ENCODE measurements at regions not wholly inside any gene's neighbourhood (a gene's known extent, or its start where the extent isn't known, plus 50 kb on each side); places are given as distances from the start of the nearest gene placed in this dataset.

DNA sequence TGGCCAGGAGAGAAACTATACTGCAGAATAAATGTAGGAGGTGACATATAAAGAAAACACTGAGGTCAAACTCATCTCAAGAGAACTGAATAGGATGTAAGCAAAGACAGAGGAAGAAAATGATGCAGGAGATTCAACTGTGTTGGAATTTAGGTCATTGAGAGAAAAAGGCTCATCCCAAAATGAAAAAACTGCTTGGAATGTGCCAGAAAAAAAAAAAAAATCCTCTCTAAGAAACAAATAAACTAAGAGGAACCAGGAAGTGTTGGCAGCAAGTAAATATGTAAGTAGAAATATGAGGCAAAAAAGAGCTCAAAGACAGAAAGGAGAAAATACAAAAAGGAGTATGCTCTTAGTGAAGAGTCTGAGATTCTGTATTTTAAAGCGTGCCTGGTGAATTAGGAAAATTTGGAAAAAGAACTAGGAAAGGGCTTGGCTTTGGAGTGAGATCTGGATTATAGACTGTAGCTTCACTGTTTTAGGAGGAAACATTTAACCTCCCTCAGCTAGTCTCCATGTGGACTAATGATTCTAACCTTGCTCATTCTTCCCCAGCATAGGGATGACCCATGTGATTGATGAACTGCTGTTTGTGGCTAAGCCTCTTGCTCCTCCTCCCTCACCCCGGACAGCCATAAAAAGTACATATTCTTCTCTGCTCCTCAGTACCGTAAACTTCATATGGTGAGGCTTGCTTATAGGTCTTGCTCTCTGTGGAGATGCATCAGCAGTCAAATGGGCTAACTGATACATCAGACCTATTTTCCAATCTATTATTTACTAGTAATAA lies 185.6 kb upstream of the POU5F2 start:
- no peak for DNase-seq

DNA sequence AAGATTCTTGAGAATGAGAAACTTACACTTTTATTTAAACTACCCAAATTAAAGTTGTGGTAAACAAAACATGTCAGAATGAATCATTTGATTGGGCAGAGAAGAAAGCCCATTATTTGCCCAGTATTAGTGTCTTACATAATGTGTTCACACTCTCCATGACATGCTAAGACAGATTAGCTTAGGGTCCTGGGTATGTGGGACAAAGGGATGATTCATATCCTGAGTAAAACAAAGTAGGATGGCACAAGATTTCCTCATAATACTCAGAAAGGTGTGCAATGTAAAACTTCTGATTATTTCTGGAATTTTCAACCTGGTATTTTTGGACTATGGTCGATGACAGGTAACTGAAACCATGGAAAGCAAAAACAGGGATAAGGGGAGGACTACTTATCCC lies 183.9 kb upstream of the POU5F2 start:
- DNase-seq: no peak

- DNase-seq: no peak
These were observed 183.2 kb upstream of the POU5F2 start for GRCh38 chr5:93924628-93925027.

DNA sequence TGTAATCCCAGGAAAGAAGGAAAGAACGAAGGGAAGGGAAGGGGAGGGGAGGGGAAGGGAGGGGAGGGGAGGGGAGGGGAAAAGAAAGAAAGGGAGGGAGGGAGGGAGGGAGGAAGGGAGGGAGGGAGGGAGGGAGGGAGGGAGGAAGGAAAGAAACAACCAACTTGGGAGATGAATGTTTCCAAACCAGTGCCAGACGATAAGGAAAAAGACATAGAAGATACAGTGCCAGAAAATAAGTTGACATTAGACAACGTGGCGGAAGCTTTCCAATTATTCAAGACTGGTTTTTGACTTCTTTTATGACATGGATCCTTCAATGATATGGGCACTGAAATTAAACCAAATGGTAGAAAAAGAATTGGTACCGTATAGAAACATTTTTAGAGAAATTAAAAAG lies 181.2 kb upstream of the POU5F2 start:
- no peak for DNase-seq

- DNase-seq: no peak
These were observed 179.6 kb upstream of the POU5F2 start for GRCh38 chr5:93921001-93921400.

DNA sequence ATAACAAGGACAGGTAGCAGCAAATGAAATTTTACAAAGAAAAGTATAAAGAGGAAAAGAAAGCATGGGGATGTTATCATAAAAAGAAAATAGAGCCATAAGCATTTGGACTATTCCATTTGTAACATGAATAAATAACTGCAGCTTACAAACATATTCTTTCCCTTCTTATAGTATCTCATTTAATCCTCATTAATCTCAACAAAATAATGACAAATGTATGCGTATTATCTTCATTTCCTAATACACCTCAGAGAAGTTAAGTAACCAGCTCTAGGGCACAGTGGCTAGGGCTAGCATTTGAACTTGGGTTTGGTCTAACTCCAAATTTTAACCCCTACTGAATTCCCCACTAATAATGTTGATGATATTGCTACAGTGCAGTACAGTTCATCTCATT lies 175.5 kb upstream of the POU5F2 start:
- DNase-seq: no peak

- DNase-seq: no peak
These were observed 173.7 kb upstream of the POU5F2 start for GRCh38 chr5:93915142-93915553.

- peak; percentile 77 for DNase-seq
These were observed 170.2 kb upstream of the POU5F2 start for GRCh38 chr5:93911609-93912008.

GRCh38 chr5:93909356-93909755 lies 168.0 kb upstream of the POU5F2 start:
- DNase-seq: peak; percentile 85

GRCh38 chr5:93904917-93905316 lies 163.5 kb upstream of the POU5F2 start:
- no peak for DNase-seq

GRCh38 chr5:93902288-93902687 lies 160.9 kb upstream of the POU5F2 start:
- no peak for DNase-seq

DNA sequence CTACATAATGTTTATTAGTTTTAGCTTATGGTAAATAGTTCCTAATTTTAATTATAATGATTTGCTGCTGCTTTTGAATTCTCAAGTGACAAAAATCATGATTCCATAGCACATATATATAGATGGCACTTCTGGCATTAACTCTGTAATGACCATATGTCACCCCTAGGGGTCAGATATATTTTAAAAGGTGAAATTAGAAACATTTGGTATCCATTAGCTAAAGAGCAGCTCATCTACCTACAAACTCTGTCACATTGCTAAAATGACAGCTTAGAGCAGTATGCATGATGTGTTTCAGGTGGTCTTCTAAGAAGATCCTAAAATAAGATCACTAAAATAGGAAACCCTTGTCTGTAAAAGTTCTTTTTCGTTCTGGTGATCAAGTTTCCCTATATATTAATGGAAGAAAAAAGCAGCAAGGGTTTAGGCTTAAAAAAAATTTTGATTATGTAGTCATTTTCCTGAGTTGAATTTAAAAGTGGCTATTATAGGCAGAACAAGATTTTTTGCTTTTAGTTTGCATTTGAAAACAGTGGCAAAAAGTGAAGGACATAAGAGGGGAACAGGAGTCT lies 157.7 kb upstream of the POU5F2 start:
- DNase-seq: peak; percentile 58

- DNase-seq: peak; percentile 98
These were observed 153.4 kb upstream of the POU5F2 start for GRCh38 chr5:93894601-93895354.

- DNase-seq: peak; percentile 97
These were observed 151.7 kb upstream of the POU5F2 start for GRCh38 chr5:93893075-93893474.

- no peak for DNase-seq
These were observed 151.1 kb upstream of the POU5F2 start for GRCh38 chr5:93892481-93892880.

- peak; percentile 98 for DNase-seq
These were observed 150.4 kb upstream of the POU5F2 start for GRCh38 chr5:93891491-93892480.

GRCh38 chr5:93890657-93891056 lies 149.3 kb upstream of the POU5F2 start:
- peak; percentile 96 for DNase-seq

DNA sequence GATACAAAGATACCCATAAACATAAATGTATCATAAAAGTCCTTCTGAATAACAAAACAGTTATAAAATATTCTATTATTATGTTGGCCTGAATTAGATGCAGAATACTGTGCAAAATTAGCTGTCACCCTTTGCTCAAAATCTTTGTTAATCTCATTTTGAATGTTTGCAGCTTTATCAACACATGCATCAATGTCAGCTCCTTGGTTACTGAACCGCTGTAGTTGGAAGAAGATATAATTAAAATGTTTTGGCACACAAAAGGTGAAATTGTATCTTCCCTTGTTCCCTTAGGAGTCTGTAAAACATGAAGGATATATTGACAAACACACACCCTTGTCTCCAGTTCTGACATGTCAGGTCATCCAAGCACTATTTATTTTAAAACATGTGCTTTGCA lies 146.3 kb upstream of the POU5F2 start:
- peak; percentile 89 for DNase-seq

DNA sequence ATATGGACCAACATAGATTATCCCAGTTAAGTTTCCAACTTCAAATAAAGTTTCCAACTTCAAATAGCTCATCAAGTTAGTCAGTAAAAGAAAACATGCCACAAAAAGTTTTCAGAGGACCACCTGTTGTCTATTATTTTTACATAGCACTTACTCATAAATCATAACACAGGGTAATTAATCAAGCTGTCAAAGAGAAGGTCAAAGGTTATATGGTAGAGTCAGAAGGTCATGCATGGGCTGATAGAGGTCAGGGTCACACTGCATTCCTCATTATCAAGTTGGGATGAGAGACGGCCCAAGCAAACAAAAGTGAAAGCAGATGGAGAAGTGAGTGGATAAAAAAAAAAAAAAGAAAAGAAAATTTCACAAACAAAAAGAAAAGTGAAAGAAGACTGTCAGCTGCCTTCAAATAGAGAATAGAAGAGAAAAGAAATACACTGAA lies 145.5 kb upstream of the POU5F2 start:
- no peak for DNase-seq

DNA sequence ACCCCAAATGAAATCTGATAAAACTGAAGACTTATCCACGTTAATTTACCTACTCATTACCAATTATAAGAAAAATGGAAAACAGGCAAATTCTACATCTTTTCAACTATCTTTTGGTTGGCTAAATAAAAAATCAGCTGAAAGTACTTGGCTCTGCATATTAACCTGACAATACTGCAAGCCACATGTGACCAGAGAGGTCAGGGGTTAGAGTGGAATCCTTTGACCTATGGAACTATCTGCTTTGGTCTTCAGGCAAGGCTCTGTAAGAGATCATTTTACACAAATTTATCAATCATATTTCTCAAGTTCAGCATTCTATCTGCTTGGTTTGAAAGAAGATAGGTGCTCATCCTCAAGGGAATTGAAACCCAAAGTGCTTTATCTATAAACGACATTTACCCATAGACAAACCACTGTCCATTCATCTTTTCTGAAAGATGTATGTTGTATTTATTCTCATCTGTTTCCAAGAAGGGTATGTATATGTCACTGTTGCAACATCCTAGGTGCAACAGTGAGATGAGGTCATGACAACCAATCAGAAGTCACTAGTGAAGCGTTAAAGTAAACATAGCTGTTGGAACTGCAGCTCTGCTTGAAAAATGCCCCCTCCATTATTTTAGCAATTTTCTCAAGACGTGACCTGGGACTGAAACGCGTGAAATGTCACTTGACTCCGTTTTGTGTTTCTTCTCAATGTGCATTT lies 144.9 kb upstream of the POU5F2 start:
- peak; percentile 88 for DNase-seq

GRCh38 chr5:93884254-93884653 lies 142.9 kb upstream of the POU5F2 start:
- no peak for DNase-seq

DNA sequence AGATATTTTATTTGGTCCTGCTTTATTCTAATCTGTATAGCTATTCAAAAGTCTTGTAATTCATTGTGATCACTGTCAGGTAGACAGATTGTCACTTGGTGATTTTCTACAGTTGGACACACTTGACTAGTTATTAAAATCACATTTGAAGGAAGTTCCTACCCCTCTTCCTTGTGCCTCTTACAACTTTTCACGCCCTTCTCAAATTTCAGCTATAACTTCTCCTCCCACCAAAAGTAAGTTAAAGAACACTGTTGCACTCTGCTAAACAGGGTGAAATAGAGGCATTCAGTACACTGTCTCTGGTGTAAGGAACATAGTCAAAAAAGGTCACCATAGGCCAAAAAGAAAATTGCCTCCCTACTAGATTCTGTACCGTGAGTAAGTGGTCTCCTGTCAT lies 142.1 kb upstream of the POU5F2 start:
- peak; percentile 76 for DNase-seq

Measured in NCI-H748 treated with DMSO at 0.1 percent for 48 hours (cell line).